ENCODE measurements at regions not wholly inside any gene's neighbourhood (a gene's known extent, or its start where the extent isn't known, plus 50 kb on each side); places are given as distances from the start of the nearest gene placed in this dataset.

DNA sequence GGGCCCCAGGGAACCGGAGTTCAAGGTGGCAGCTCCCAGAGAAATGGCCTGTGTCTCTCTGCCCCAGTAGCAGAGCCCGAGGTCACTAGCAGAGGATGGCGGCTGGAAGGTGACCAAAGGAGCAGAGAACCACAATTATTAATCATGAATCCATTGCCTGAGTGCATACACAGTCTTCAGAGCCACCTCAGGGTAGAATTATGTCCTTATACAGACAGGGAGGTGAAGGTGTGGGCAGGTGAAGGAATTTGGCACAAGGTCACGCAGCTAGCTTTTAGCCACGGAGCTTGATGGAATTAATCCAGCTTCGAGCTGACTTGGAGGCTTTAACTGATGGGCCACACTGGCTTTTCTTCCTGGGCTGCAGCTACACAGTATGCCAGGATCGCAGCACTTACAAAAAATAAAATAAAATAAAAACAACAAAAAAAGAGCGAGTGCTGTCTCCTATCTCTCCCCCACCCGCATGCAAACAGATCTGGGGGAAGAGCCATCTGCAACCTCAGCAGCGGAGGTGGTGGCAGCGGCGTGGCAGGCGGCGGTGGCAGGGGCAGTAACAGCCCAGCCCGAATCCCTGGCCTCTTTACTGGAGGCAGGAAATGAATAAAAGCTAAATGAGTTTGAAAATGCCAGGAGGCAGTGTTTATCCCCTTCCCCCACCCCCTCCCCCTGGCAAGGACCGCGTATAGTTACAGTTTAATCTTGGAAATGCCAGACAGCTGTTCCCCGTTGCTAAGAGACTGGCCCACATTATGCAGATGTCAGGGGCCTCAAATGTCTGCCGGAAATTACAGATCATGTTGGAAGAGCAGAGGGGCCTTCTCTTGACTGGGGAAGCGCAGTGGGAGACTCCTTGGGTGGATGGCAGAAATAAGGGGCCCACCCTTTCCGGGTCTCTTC lies 93.5 kb downstream of the LRRC74A start:
- H3K27ac ChIP-seq = peak overlapping the region; percentile 96
- TF ChIP-seq, protein P1, sequence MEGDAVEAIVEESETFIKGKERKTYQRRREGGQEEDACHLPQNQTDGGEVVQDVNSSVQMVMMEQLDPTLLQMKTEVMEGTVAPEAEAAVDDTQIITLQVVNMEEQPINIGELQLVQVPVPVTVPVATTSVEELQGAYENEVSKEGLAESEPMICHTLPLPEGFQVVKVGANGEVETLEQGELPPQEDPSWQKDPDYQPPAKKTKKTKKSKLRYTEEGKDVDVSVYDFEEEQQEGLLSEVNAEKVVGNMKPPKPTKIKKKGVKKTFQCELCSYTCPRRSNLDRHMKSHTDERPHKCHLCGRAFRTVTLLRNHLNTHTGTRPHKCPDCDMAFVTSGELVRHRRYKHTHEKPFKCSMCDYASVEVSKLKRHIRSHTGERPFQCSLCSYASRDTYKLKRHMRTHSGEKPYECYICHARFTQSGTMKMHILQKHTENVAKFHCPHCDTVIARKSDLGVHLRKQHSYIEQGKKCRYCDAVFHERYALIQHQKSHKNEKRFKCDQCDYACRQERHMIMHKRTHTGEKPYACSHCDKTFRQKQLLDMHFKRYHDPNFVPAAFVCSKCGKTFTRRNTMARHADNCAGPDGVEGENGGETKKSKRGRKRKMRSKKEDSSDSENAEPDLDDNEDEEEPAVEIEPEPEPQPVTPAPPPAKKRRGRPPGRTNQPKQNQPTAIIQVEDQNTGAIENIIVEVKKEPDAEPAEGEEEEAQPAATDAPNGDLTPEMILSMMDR (conservative IDR thresholded peaks at IDR 0.05) = no peak

Data from VCaP (cell line).